OCI-LY3 (cell line): ENCODE measurements at regions not wholly inside any gene's neighbourhood (a gene's known extent, or its start where the extent isn't known, plus 50 kb on each side); places are given as distances from the start of the nearest gene placed in this dataset.

Experiments
- EZH2phosphoT487 ChIP-seq: fragments of 200-600 bp; shearing (Covaris generic); IDR thresholded peaks from 2 replicates; pipeline ENCODE4 v1.6.1; 2018; ENCODE audit warnings: antibody characterized with exemption, mixed run types, low read depth
- TF ChIP-seq, protein P1 (sequence below): fragments of 200-600, 300-600 bp; sonication (generic); IDR thresholded peaks from 2 replicates; pipeline ENCODE4 v1.5.1; 2014; ENCODE audit warnings: antibody characterized with exemption, low read length, low read depth

GRCh38 chr6:17017416-17017815, 84.4 kb upstream of the STMND1 start:
- TF ChIP-seq, protein P1, sequence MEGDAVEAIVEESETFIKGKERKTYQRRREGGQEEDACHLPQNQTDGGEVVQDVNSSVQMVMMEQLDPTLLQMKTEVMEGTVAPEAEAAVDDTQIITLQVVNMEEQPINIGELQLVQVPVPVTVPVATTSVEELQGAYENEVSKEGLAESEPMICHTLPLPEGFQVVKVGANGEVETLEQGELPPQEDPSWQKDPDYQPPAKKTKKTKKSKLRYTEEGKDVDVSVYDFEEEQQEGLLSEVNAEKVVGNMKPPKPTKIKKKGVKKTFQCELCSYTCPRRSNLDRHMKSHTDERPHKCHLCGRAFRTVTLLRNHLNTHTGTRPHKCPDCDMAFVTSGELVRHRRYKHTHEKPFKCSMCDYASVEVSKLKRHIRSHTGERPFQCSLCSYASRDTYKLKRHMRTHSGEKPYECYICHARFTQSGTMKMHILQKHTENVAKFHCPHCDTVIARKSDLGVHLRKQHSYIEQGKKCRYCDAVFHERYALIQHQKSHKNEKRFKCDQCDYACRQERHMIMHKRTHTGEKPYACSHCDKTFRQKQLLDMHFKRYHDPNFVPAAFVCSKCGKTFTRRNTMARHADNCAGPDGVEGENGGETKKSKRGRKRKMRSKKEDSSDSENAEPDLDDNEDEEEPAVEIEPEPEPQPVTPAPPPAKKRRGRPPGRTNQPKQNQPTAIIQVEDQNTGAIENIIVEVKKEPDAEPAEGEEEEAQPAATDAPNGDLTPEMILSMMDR: no peak
- TF ChIP-seq EZH2phosphoT487: no peak
